ENCODE measurements at regions not wholly inside any gene's neighbourhood (a gene's known extent, or its start where the extent isn't known, plus 50 kb on each side); places are given as distances from the start of the nearest gene placed in this dataset.

GRCh38 chrX:10841579-10841978 lies 221.2 kb upstream of the MID1 start:
- WGBS, 2 experiments (ENCODE audit: extremely low coverage in 1 of 2, insufficient coverage in 1 of 2, insufficient read length in 1 of 2, insufficient replicate concordance in 2 of 2, low coverage in 1 of 2, low lambda C conversion rate in 2 of 2, missing lambda C conversion rate in 1 of 2), result 87% methylated on average over 4 of the region's 4 CpGs; no CpG with 5 or more reads in 1 of the 2 experiments
- no peak for FAIRE-seq
- H3K18ac ChIP-seq (ENCODE audit: extremely low read depth, low read length), result no peak overlapping the region
- no peak overlapping the region for H3K23ac ChIP-seq (ENCODE audit: insufficient read length)
- H3K14ac ChIP-seq (ENCODE audit: insufficient read length), result no peak overlapping the region
- no peak overlapping the region for H2AFZ ChIP-seq (ENCODE audit: low read length)
- no peaks in the 10 kb centered on the region for H3K79me1 ChIP-seq (ENCODE audit: low read depth, low read length)
- no peak overlapping the region for H2BK20ac ChIP-seq (ENCODE audit: low read length)
- H2BK15ac ChIP-seq (ENCODE audit: low read length), result no peak overlapping the region
- no peak overlapping the region for H3K56ac ChIP-seq (replicated peaks; ENCODE audit: insufficient read length, low read depth, low read length)
- H3K9me3 ChIP-seq (ENCODE audit: insufficient read depth in 2 of 2, low read depth in 1 of 2, low read length in 1 of 2), result no peaks in the 10 kb centered on the region
- no peak overlapping the region for H4K91ac ChIP-seq (replicated peaks; ENCODE audit: insufficient read length, low read length)
- H3K4ac ChIP-seq (replicated peaks; ENCODE audit: insufficient read length, low read depth, low read length), result no peak overlapping the region
- DNase-seq (ENCODE audit: low read depth in 1 of 2, low spot score in 2 of 2), result no peak
- no peak overlapping the region for H3K4me2 ChIP-seq (ENCODE audit: insufficient read depth in 1 of 2, low read depth in 2 of 2, low read length in 2 of 2)
- no peak overlapping the region for H2BK120ac ChIP-seq (replicated peaks; ENCODE audit: low read depth, low read length)
- H3K27ac ChIP-seq (ENCODE audit: low read depth, low read length), result no peak overlapping the region
- POLR2A ChIA-PET (ENCODE audit: partially characterized antibody), result no interaction called here
- no peaks in the 10 kb centered on the region for H3K36me3 ChIP-seq (ENCODE audit: control insufficient read depth in 2 of 4, insufficient read depth in 4 of 4, low read length in 3 of 4)
- H3K4me3 ChIP-seq (ENCODE audit: extremely low read depth in 1 of 4, insufficient read depth in 2 of 4, low read depth in 3 of 4, low read length in 4 of 4), result no peak overlapping the region
- H3K23me2 ChIP-seq (ENCODE audit: low read depth, low read length), result no peaks in the 10 kb centered on the region
- no peak overlapping the region for H2AK5ac ChIP-seq (ENCODE audit: low read depth, low read length)
- H4K5ac ChIP-seq (ENCODE audit: insufficient read length, low read depth, low read length), result no peak overlapping the region
- CTCF ChIA-PET (ENCODE audit: partially characterized antibody), result no interaction called here
- no peak overlapping the region for H2BK5ac ChIP-seq (ENCODE audit: low read depth, low read length)
- H4K20me1 ChIP-seq (replicated peaks in 1 of 2; ENCODE audit: control insufficient read depth in 1 of 2, insufficient read depth in 2 of 2, low read length in 2 of 2), result no peaks in the 10 kb centered on the region
- H3K27me3 ChIP-seq (replicated peaks in 1 of 4; ENCODE audit: control insufficient read depth in 3 of 4, extremely low read depth in 1 of 4, insufficient read depth in 3 of 4, low read length in 3 of 4), result no peaks in the 10 kb centered on the region
- H3K9ac ChIP-seq (replicated peaks in 1 of 4; ENCODE audit: extremely low read depth in 1 of 4, low read depth in 3 of 4, low read length in 3 of 4), result no peak overlapping the region
- no peaks in the 10 kb centered on the region for H3K79me2 ChIP-seq (ENCODE audit: control insufficient read depth in 1 of 2, insufficient read depth in 2 of 2, low read length in 2 of 2)
- no peaks in the 10 kb centered on the region for H3K4me1 ChIP-seq (replicated peaks in 1 of 4; ENCODE audit: control insufficient read depth in 3 of 4, insufficient read depth in 4 of 4, low read length in 3 of 4)
- no peak overlapping the region for H4K8ac ChIP-seq (ENCODE audit: extremely low read depth, insufficient read depth, low read length)
- no peak overlapping the region for H2BK12ac ChIP-seq (ENCODE audit: low read depth, low read length)
- no peak for TF ChIP-seq BRCA1 (IDR thresholded peaks at IDR 0.05; ENCODE audit: low read depth, low read length)
- no peak for TF ChIP-seq NANOG (IDR thresholded peaks at IDR 0.05; ENCODE audit: insufficient read depth, low read depth, low read length, poor library complexity, severe bottlenecking)
- no peak for TF ChIP-seq CREB1 (IDR thresholded peaks at IDR 0.05)
- TF ChIP-seq MAFK (IDR thresholded peaks at IDR 0.05; ENCODE audit: low read depth, low read length), result no peak
- TF ChIP-seq KDM4A (IDR thresholded peaks at IDR 0.05; ENCODE audit: low read depth, low read length, severe bottlenecking), result no peak
- no peak for TF ChIP-seq RBBP5 (IDR thresholded peaks at IDR 0.05; ENCODE audit: borderline replicate concordance, low read depth, low read length)
- TF ChIP-seq NRF1 (IDR thresholded peaks at IDR 0.05; ENCODE audit: low read depth, low read length), result no peak
- TF ChIP-seq TEAD4 (IDR thresholded peaks at IDR 0.05; ENCODE audit: low read depth, low read length), result no peak
- TF ChIP-seq HDAC6 (IDR thresholded peaks at IDR 0.05; ENCODE audit: low read depth, low read length), result no peak
- TF ChIP-seq BACH1 (IDR thresholded peaks at IDR 0.05; ENCODE audit: low read length), result no peak
- no peak for TF ChIP-seq POU5F1 (IDR thresholded peaks at IDR 0.05; ENCODE audit: low read depth, low read length)
- TF ChIP-seq RFX5 (IDR thresholded peaks at IDR 0.05; ENCODE audit: borderline replicate concordance, low read depth, low read length), result no peak
- TF ChIP-seq SIRT6 (IDR thresholded peaks at IDR 0.05; ENCODE audit: low read length), result no peak
- no peak for TF ChIP-seq GABPA (IDR thresholded peaks at IDR 0.05; ENCODE audit: borderline replicate concordance, insufficient read depth, low read length)
- no peak for TF ChIP-seq USF2 (IDR thresholded peaks at IDR 0.05; ENCODE audit: low read length)
